ENCODE measurements at regions not wholly inside any gene's neighbourhood (a gene's known extent, or its start where the extent isn't known, plus 50 kb on each side); places are given as distances from the start of the nearest gene placed in this dataset.

- Histone ChIP-seq H3K27ac (ENCODE audit: low read depth in 1 of 2, low read length in 2 of 2) (no peak overlapping the region), H3K27me3 (ENCODE audit: control insufficient read depth in 4 of 4, insufficient read depth in 4 of 4, low read length in 3 of 4) (no peaks in the 10 kb centered on the region), H3K9me3 (ENCODE audit: control insufficient read depth in 4 of 4, low read length in 3 of 4) (no peaks in the 10 kb centered on the region), H3K36me3 (ENCODE audit: control insufficient read depth in 4 of 4, insufficient read depth in 3 of 4, low read depth in 1 of 4, low read length in 3 of 4) (no peaks in the 10 kb centered on the region), H3K4me3 (ENCODE audit: low read depth in 1 of 3, low read length in 3 of 3) (no peak overlapping the region), H3K4me1 (ENCODE audit: control insufficient read depth in 4 of 4, insufficient read depth in 4 of 4, low read length in 3 of 4) (no peaks in the 10 kb centered on the region), H3K9ac (ENCODE audit: low read depth in 1 of 2, low read length in 2 of 2) (no peak overlapping the region)
- TF ChIP-seq YY1 (IDR thresholded peaks at IDR 0.05) (no peak), SP1 (IDR thresholded peaks at IDR 0.05) (no peak), CTCF (IDR thresholded peaks at IDR 0.05; ENCODE audit: low read depth, low read length, missing input control) (no peak), TAF1 (conservative IDR thresholded peaks at IDR 0.05) (no peak), NR2F2 (IDR thresholded peaks at IDR 0.05) (no peak)
- 60% methylated on average over 4 of the region's 4 CpGs for WGBS
- no peak for DNase-seq (ENCODE audit: low spot score)
Observed at GRCh38 chr6:91376686-91377085, 789.8 kb upstream of the MAP3K7 start.

DNA sequence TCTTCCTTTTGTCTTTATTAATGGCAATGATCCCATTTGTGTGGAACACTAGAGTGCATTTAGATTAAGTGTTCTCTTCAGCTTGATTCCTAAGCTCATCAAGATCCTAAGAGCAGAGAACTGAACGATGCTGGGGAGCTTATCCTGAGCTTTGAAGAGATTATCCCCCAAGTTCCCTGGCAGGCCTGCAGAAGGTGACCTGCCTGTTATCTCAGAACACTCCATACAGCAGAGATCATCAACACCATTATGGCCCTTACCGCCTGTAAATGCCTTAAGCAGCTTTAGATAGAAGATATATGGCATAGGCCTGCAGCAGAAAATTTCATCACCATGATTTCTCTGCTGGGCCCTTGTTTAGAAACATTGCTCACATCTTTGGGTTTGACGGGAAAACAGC, 779.9 kb upstream of the MAP3K7 start:
- DNase-seq (ENCODE audit: low spot score): no peak
- Histone ChIP-seq H3K36me3 (ENCODE audit: control insufficient read depth in 4 of 4, insufficient read depth in 3 of 4, low read depth in 1 of 4, low read length in 3 of 4) (no peaks in the 10 kb centered on the region), H3K27me3 (ENCODE audit: control insufficient read depth in 4 of 4, insufficient read depth in 4 of 4, low read length in 3 of 4) (no peaks in the 10 kb centered on the region), H3K4me3 (ENCODE audit: low read depth in 1 of 3, low read length in 3 of 3) (no peak overlapping the region), H3K4me1 (ENCODE audit: control insufficient read depth in 4 of 4, insufficient read depth in 4 of 4, low read length in 3 of 4) (no peaks in the 10 kb centered on the region), H3K9me3 (ENCODE audit: control insufficient read depth in 4 of 4, low read length in 3 of 4) (peaks cover 0 to 5% (median 0%) of the 10 kb centered on the region in 4 donors), H3K27ac (ENCODE audit: low read depth in 1 of 2, low read length in 2 of 2) (no peak overlapping the region), H3K9ac (ENCODE audit: low read depth in 1 of 2, low read length in 2 of 2) (no peak overlapping the region)
- 56% methylated on average over 3 of the region's 3 CpGs for WGBS
- TF ChIP-seq CTCF (IDR thresholded peaks at IDR 0.05; ENCODE audit: low read depth, low read length, missing input control): no peak
- TF ChIP-seq SP1 (IDR thresholded peaks at IDR 0.05): no peak
- TF ChIP-seq RXRA (IDR thresholded peaks at IDR 0.05): no peak
- no peak for TF ChIP-seq YY1 (IDR thresholded peaks at IDR 0.05)
- TF ChIP-seq REST (IDR thresholded peaks at IDR 0.05): no peak

GRCh38 chr6:91358986-91359385, 772.1 kb upstream of the MAP3K7 start:
- Histone ChIP-seq H3K27ac (ENCODE audit: low read depth in 1 of 2, low read length in 2 of 2) (no peak overlapping the region), H3K4me1 (ENCODE audit: control insufficient read depth in 4 of 4, insufficient read depth in 4 of 4, low read length in 3 of 4) (no peaks in the 10 kb centered on the region), H3K4me3 (ENCODE audit: low read depth in 1 of 3, low read length in 3 of 3) (no peak overlapping the region), H3K27me3 (ENCODE audit: control insufficient read depth in 4 of 4, insufficient read depth in 4 of 4, low read length in 3 of 4) (no peaks in the 10 kb centered on the region), H3K9ac (ENCODE audit: low read depth in 1 of 2, low read length in 2 of 2) (no peak overlapping the region), H3K9me3 (ENCODE audit: control insufficient read depth in 4 of 4, low read length in 3 of 4) (no peaks in the 10 kb centered on the region), H3K36me3 (ENCODE audit: control insufficient read depth in 4 of 4, insufficient read depth in 3 of 4, low read depth in 1 of 4, low read length in 3 of 4) (no peaks in the 10 kb centered on the region)
- DNase-seq (ENCODE audit: low spot score): no peak
- TF ChIP-seq, protein P1, sequence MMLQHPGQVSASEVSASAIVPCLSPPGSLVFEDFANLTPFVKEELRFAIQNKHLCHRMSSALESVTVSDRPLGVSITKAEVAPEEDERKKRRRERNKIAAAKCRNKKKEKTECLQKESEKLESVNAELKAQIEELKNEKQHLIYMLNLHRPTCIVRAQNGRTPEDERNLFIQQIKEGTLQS (IDR thresholded peaks at IDR 0.05): no peak
- no peak for TF ChIP-seq NR2F2 (IDR thresholded peaks at IDR 0.05)
- TF ChIP-seq, protein P2, sequence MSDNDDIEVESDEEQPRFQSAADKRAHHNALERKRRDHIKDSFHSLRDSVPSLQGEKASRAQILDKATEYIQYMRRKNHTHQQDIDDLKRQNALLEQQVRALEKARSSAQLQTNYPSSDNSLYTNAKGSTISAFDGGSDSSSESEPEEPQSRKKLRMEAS (IDR thresholded peaks at IDR 0.05): no peak
- no peak for TF ChIP-seq EGR1 (IDR thresholded peaks at IDR 0.05; ENCODE audit: low read depth in 2 of 2)
- TF ChIP-seq GABPA (IDR thresholded peaks at IDR 0.05 in 1 of 2, conservative IDR thresholded peaks at IDR 0.05 in 1 of 2): no peak
- TF ChIP-seq RAD21 (IDR thresholded peaks at IDR 0.05): no peak
- TF ChIP-seq TAF1 (conservative IDR thresholded peaks at IDR 0.05): no peak
- no peak for TF ChIP-seq SP1 (IDR thresholded peaks at IDR 0.05)
- no peak for TF ChIP-seq YY1 (IDR thresholded peaks at IDR 0.05)
- TF ChIP-seq HNF4A (conservative IDR thresholded peaks at IDR 0.05): no peak
- no peak for TF ChIP-seq FOXA2 (IDR thresholded peaks at IDR 0.05)
- TF ChIP-seq, protein P3, sequence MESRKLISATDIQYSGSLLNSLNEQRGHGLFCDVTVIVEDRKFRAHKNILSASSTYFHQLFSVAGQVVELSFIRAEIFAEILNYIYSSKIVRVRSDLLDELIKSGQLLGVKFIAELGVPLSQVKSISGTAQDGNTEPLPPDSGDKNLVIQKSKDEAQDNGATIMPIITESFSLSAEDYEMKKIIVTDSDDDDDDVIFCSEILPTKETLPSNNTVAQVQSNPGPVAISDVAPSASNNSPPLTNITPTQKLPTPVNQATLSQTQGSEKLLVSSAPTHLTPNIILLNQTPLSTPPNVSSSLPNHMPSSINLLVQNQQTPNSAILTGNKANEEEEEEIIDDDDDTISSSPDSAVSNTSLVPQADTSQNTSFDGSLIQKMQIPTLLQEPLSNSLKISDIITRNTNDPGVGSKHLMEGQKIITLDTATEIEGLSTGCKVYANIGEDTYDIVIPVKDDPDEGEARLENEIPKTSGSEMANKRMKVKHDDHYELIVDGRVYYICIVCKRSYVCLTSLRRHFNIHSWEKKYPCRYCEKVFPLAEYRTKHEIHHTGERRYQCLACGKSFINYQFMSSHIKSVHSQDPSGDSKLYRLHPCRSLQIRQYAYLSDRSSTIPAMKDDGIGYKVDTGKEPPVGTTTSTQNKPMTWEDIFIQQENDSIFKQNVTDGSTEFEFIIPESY (IDR thresholded peaks at IDR 0.05): no peak
- no peak for TF ChIP-seq RXRA (IDR thresholded peaks at IDR 0.05)
- TF ChIP-seq HNF4G (IDR thresholded peaks at IDR 0.05): no peak

Measured in liver (tissue), 8 donors.